Mammary epithelial cell (primary cell): ENCODE measurements at regions not wholly inside any gene's neighbourhood (a gene's known extent, or its start where the extent isn't known, plus 50 kb on each side); places are given as distances from the start of the nearest gene placed in this dataset.

Experiments
- CTCF ChIP-seq, 2 donors: IDR thresholded peaks in 1 of 2; conservative IDR thresholded peaks in 1 of 2; 2 replicates each; pipeline ENCODE4 v1.5.1; 2011 to 2012; ENCODE audit warnings: inconsistent platforms in 2 of 2, low read length in 2 of 2, mild to moderate bottlenecking in 2 of 2, control low read depth in 1 of 2, low read depth in 1 of 2; ENCODE audit not compliant: insufficient read depth in 1 of 2; ENCODE audit errors: extremely low read depth in 1 of 2
- EZH2 ChIP-seq: IDR thresholded peaks from 2 replicates; pipeline ENCODE4 v1.6.1; 2012; ENCODE audit warnings: low read length, inconsistent platforms, borderline replicate concordance

DNA sequence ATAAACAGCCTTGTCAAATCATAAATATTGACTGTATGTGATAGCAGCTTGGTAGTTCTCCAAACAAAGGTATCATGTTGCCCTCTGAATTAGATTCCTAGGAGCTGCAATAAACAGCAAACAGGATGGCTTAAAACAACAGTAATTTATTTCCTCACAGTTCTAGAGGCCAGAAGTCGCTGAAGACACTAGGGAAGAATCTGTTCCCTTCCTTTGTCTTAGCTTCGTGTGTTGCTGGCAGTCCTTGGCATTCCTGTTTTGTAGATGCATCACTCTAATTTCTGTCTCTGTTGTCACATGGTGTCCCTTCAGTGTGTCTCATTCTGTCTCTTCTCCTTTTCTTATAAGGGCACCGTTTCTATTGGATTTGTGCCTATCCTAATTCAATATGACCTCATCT is 679.3 kb downstream of the OTOL1 start:
- TF ChIP-seq CTCF (conservative IDR thresholded peaks at IDR 0.05 in 1 of 2, IDR thresholded peaks at IDR 0.05 in 1 of 2; ENCODE audit: extremely low read depth in 1 of 2, insufficient read depth in 1 of 2, low read depth in 1 of 2, low read length in 2 of 2) (no peak), EZH2 (no peak)
